ENCODE measurements at regions not wholly inside any gene's neighbourhood (a gene's known extent, or its start where the extent isn't known, plus 50 kb on each side); places are given as distances from the start of the nearest gene placed in this dataset.

GRCh38 chr1:239008568-239008967 lies 377.8 kb upstream of the CHRM3 start:
- H3K9me3 Mint-ChIP-seq = peaks cover 7% of the 10 kb centered on the region
- H3K4me1 Mint-ChIP-seq = no peaks in the 10 kb centered on the region
- no peaks in the 10 kb centered on the region for H3K27me3 Mint-ChIP-seq
- no peaks in the 10 kb centered on the region for H3K36me3 Mint-ChIP-seq (ENCODE audit: low read depth)
- no peak for ATAC-seq (replicated peaks)
- no peak overlapping the region for H3K27ac Mint-ChIP-seq
- no peak overlapping the region for H3K4me3 Mint-ChIP-seq

- no peaks in the 10 kb centered on the region for H3K27me3 Mint-ChIP-seq
- no peak for ATAC-seq (replicated peaks)
- H3K9me3 Mint-ChIP-seq = no peaks in the 10 kb centered on the region
- no peaks in the 10 kb centered on the region for H3K4me1 Mint-ChIP-seq
- no peak overlapping the region for H3K4me3 Mint-ChIP-seq
- H3K27ac Mint-ChIP-seq = no peak overlapping the region
- H3K36me3 Mint-ChIP-seq (ENCODE audit: low read depth) = no peaks in the 10 kb centered on the region
Observed at GRCh38 chr1:239006276-239006675, 380.1 kb upstream of the CHRM3 start.

DNA sequence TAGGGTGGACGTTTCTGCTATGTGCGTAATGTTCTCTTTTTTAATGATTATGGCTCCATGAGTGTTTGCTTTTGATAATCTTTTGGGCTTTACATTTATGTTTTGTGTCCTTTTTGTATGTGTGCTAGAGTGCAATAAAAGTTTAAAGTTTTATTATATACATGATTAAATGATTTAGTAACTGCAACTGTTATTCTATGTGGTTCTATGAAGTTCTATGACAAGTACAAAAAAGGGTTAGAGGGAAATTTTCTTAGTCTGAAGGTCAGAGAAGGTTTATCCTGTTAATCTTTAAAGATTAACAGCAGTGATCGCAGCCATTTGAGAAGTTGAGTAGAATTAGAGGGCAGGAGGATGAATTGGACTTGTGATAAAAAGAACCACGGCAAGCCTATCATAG lies 386.4 kb upstream of the CHRM3 start:
- Mint-ChIP-seq H3K9me3 (peaks cover 8% of the 10 kb centered on the region), H3K4me3 (no peak overlapping the region), H3K27ac (no peak overlapping the region), H3K4me1 (no peaks in the 10 kb centered on the region), H3K27me3 (no peaks in the 10 kb centered on the region), H3K36me3 (ENCODE audit: low read depth) (no peaks in the 10 kb centered on the region)
- no peak for ATAC-seq (replicated peaks)

DNA sequence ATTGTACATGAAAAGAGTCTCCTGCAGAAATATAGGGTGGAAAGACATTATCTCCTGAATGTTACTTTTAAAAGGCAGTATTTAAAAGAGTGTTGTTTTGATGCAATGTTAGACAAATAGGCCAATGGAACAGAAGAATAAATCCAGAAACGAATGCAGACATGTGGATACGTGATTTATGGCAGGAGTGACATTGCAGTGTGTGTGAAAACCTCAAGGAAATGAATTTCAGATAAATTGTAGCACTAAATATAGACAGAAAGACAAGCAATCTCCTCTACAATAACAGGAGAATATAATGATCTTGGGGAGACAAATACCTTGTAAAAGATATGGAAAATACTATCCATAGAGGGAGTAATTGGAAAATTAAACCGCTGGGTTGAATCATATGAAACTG lies 387.8 kb upstream of the CHRM3 start:
- no peak for ATAC-seq (replicated peaks)
- no peak overlapping the region for H3K4me3 Mint-ChIP-seq
- H3K27ac Mint-ChIP-seq = no peak overlapping the region
- H3K36me3 Mint-ChIP-seq (ENCODE audit: low read depth) = no peaks in the 10 kb centered on the region
- H3K27me3 Mint-ChIP-seq = no peaks in the 10 kb centered on the region
- H3K9me3 Mint-ChIP-seq = peaks cover 8% of the 10 kb centered on the region
- H3K4me1 Mint-ChIP-seq = no peaks in the 10 kb centered on the region

DNA sequence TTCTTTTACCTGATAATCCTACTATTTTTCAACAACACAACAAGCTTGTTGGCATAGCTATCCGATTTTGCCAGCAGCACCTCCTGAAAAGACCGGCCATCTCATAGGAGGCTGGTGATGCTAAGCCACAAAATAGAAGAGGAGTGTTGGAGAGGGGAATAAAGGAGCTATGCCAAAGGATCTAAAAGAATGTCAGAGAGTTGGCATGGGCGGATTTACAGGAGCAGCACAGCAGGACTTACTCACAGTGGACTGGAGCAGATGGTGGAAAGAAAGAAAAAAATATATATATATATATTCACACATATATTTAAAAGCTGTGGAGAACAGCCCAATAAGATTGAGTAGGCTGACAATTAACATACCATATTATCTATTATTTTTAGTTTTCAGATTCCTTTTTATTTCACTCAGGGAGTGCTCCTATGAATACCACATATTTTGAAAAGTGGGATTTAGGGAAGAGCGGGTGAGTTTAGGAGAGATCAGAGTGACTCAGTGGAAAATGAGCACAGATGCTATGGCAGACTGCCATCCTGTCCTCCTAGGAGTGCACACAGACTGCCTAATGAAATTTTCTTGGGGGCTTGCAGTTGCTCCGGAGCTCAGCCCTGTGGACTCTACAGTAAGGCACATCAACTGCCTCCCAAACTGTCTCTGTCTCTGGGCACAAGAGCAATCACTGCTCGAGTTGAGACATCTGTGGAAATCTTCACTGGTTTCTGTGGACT lies 394.4 kb upstream of the CHRM3 start:
- H3K27me3 Mint-ChIP-seq = no peaks in the 10 kb centered on the region
- peaks cover 12% of the 10 kb centered on the region for H3K9me3 Mint-ChIP-seq
- H3K36me3 Mint-ChIP-seq (ENCODE audit: low read depth) = no peaks in the 10 kb centered on the region
- no peaks in the 10 kb centered on the region for H3K4me1 Mint-ChIP-seq
- no peak overlapping the region for H3K4me3 Mint-ChIP-seq
- no peak overlapping the region for H3K27ac Mint-ChIP-seq
- ATAC-seq (replicated peaks) = no peak

DNA sequence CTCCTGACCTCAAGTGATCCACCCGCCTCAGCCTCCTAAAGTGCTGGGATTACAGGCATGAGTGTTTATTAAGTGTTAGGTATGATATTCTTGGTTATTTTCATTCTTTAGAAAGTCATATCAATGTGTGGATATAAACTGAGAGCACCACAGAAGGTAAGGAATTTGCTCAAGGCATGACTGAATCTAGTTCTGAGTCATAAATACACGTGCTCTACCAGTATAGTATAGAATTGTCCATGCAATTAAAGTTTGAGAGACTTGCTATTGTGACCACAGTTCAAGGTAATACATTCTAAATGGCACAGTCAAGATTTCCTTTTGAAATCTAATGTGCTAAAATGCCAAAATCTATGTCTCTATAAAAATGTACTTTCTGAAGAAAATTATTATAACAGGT lies 401.1 kb upstream of the CHRM3 start:
- Mint-ChIP-seq H3K9me3 (peaks cover 12% of the 10 kb centered on the region), H3K4me1 (no peaks in the 10 kb centered on the region), H3K4me3 (no peak overlapping the region), H3K27me3 (no peaks in the 10 kb centered on the region), H3K27ac (no peak overlapping the region), H3K36me3 (ENCODE audit: low read depth) (no peaks in the 10 kb centered on the region)
- no peak for ATAC-seq (replicated peaks)

DNA sequence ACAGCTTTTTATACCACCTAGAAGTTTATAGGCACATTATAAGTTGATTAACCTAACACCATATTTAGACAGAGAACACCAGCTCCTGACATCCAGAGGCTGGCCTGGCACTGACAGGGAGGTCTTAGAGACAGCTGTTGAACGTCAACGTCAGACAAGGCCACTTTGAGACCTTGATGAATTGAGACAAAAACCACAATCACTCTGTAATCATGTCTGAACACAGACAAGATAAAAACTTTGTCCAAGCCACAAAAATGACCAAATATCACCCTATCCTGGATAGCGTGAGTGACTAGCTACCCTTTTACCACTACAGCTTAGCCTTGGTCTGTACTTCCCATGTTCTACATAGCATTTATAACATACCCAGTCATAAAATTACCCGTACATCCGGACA lies 403.6 kb upstream of the CHRM3 start:
- no peaks in the 10 kb centered on the region for H3K27me3 Mint-ChIP-seq
- H3K4me1 Mint-ChIP-seq = no peaks in the 10 kb centered on the region
- ATAC-seq (replicated peaks) = no peak
- peaks cover 8% of the 10 kb centered on the region for H3K9me3 Mint-ChIP-seq
- H3K36me3 Mint-ChIP-seq (ENCODE audit: low read depth) = no peaks in the 10 kb centered on the region
- H3K27ac Mint-ChIP-seq = no peak overlapping the region
- H3K4me3 Mint-ChIP-seq = no peak overlapping the region

DNA sequence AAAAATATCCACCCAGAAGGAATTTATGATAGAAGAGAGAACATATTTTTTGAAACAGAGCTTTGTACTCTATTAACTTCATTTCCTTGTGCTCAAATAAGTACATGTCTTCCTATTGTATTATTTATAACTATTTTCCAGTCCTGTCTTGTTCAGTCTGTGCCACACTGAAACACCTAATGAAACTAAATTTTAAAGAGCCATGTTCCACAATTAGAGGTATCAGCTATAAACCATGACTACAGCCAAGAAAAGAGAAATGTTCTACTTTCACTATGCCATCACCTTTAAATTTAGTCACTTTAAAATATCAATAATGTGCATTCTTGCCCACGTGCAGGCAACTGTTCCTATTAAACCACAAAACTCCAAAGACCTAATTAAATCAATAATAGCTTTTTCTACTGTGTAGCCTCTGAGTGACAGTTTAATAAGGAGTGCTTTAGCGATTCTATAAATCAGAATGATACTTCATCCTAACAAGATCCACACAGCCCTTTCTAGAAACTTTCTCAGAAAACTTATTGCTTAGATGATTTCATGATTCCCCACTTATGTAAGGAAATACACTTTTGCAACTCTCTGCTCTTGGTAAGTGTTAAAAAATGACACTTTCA lies 404.9 kb upstream of the CHRM3 start:
- peaks cover 3% of the 10 kb centered on the region for H3K9me3 Mint-ChIP-seq
- no peak for ATAC-seq (replicated peaks)
- no peak overlapping the region for H3K4me3 Mint-ChIP-seq
- no peak overlapping the region for H3K27ac Mint-ChIP-seq
- no peaks in the 10 kb centered on the region for H3K36me3 Mint-ChIP-seq (ENCODE audit: low read depth)
- H3K27me3 Mint-ChIP-seq = no peaks in the 10 kb centered on the region
- no peaks in the 10 kb centered on the region for H3K4me1 Mint-ChIP-seq

DNA sequence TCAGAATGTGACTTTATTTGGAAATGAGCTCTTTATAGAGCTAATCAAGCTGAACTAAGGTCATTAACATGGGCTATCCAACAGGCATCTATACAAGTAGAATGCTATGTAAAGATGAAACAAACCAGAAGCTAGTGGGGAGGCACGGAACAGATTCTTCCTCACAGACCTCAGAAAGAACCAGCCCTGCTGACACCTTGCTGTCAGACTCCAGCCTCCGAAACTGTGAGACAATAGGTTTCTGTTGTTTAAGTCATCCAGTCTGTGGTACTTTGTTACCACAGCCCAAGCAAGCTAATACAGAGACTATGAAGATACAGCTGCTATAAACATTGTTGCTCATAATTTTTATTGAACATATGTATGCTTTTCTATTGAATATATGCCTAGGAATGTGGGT lies 406.3 kb upstream of the CHRM3 start:
- no peak for ATAC-seq (replicated peaks)
- Mint-ChIP-seq H3K27ac (no peak overlapping the region), H3K36me3 (ENCODE audit: low read depth) (no peaks in the 10 kb centered on the region), H3K4me3 (no peak overlapping the region), H3K9me3 (peaks cover 3% of the 10 kb centered on the region), H3K27me3 (no peaks in the 10 kb centered on the region), H3K4me1 (no peaks in the 10 kb centered on the region)

DNA sequence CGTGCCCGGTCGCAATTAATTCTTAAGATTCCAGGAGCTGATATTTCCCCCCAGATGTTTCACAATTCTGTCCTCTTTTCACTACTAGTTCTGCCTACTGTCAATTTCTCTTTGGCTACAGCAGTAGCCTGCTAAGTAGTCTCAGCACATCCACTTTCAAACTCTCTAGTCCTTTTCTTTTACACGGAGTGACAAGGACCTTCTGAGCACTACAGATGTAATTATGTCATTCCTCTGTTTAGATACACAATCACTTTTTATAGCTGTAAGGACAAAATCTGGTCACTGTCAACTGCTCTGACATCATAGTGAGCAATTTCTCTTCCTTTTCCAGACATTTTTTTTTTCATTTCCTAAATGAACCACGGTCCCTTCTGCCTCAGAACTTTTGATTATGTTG lies 421.7 kb upstream of the CHRM3 start:
- ATAC-seq (replicated peaks) = no peak
- Mint-ChIP-seq H3K27me3 (no peaks in the 10 kb centered on the region), H3K9me3 (peaks cover 28% of the 10 kb centered on the region), H3K27ac (no peak overlapping the region), H3K36me3 (ENCODE audit: low read depth) (no peaks in the 10 kb centered on the region), H3K4me3 (no peak overlapping the region), H3K4me1 (no peaks in the 10 kb centered on the region)

DNA sequence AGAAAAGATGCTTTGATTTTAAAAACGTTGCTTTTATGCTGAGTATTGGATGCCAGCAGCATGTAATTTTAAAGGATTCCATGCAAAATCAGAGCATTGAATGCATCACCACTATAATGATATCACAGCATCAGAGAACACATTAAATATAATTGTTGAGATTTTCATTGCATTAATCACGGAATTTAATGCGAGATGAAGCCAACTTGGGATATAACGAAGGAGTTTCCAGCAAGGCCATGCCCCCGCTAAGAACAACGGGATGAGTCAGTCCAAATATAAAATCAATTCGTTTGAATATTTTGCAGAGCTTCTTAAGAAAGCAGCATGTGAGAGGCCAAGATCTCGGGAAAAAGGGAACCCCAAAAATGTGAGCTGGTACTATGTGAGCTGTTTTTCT lies 423.4 kb upstream of the CHRM3 start:
- ATAC-seq (replicated peaks) = no peak
- Mint-ChIP-seq H3K4me1 (no peaks in the 10 kb centered on the region), H3K36me3 (ENCODE audit: low read depth) (no peaks in the 10 kb centered on the region), H3K9me3 (peaks cover 28% of the 10 kb centered on the region), H3K4me3 (no peak overlapping the region), H3K27ac (no peak overlapping the region), H3K27me3 (no peaks in the 10 kb centered on the region)

- no peaks in the 10 kb centered on the region for H3K4me1 Mint-ChIP-seq
- H3K27me3 Mint-ChIP-seq = no peaks in the 10 kb centered on the region
Observed at GRCh38 chr1:238961790-238962189, 424.6 kb upstream of the CHRM3 start.

GRCh38 chr1:238960071-238960470 lies 426.3 kb upstream of the CHRM3 start:
- Mint-ChIP-seq H3K36me3 (ENCODE audit: low read depth) (no peaks in the 10 kb centered on the region), H3K4me1 (no peaks in the 10 kb centered on the region), H3K27ac (no peak overlapping the region), H3K27me3 (no peaks in the 10 kb centered on the region), H3K4me3 (no peak overlapping the region), H3K9me3 (peaks cover 37% of the 10 kb centered on the region)
- ATAC-seq (replicated peaks) = no peak

More at GRCh38 chr1:238961790-238962189, 424.6 kb upstream of the CHRM3 start:
- Mint-ChIP-seq H3K36me3 (ENCODE audit: low read depth) (no peaks in the 10 kb centered on the region), H3K9me3 (peaks cover 33% of the 10 kb centered on the region), H3K4me3 (no peak overlapping the region), H3K27ac (no peak overlapping the region)
- ATAC-seq (replicated peaks) = no peak

GRCh38 chr1:238955934-238956333 lies 430.4 kb upstream of the CHRM3 start:
- no peak overlapping the region for H3K4me3 Mint-ChIP-seq
- no peak for ATAC-seq (replicated peaks)
- no peak overlapping the region for H3K27ac Mint-ChIP-seq
- H3K4me1 Mint-ChIP-seq = no peaks in the 10 kb centered on the region
- H3K27me3 Mint-ChIP-seq = no peaks in the 10 kb centered on the region
- peaks cover 16% of the 10 kb centered on the region for H3K9me3 Mint-ChIP-seq
- no peaks in the 10 kb centered on the region for H3K36me3 Mint-ChIP-seq (ENCODE audit: low read depth)

- H3K4me1 Mint-ChIP-seq = no peaks in the 10 kb centered on the region
- no peaks in the 10 kb centered on the region for H3K27me3 Mint-ChIP-seq
- H3K4me3 Mint-ChIP-seq = no peak overlapping the region
- peaks cover 13% of the 10 kb centered on the region for H3K9me3 Mint-ChIP-seq
- H3K27ac Mint-ChIP-seq = no peak overlapping the region
- H3K36me3 Mint-ChIP-seq (ENCODE audit: low read depth) = no peaks in the 10 kb centered on the region
- ATAC-seq (replicated peaks) = no peak
Observed at GRCh38 chr1:238954865-238955264, 431.5 kb upstream of the CHRM3 start.
